ENCODE measurements at regions not wholly inside any gene's neighbourhood (a gene's known extent, or its start where the extent isn't known, plus 50 kb on each side); places are given as distances from the start of the nearest gene placed in this dataset.

DNA sequence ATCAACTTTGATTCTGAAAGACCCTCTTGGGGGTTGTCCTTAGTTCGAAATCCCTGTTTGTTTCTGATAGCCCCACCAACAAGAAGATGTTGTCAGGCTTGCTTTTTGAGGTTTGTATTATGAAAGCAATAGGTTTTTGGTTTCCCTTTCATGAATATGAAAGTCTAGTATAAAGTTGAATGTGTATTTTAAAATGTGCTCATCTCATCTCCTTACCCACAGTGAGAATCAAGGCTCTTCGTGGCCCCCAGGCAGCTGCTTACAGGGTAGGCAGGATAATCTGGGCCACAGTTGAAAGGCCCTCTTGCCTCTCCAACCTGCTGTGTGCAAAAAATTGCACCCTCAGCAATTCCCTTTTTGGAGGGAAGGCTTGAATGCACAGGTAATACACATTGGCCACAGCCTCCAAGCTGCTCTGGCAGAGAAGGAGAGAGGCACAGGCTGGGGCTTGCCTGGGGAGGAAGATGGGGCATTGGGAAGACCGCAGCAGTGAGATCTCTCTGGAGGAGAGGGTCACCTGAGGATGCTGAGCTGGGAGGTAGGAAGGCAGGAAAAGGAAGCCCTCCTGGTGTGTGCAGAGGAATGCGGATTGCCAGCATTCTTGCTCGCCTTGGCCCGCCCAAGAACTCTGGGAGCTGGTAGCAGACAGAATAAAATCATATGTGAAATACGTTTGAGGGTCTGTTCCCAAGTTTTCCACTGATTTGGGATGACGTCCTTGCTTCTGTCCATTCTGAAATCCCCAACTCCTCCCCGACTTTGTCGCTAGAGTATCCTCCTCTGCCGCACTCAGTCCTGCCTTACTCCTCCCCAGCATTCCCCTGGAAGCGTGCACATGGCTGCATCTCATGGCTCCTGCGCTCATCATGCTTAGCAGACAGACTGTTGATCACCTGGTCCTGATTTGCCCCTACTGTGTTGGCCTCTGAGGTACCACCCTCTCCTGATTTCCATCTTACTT lies 196.4 kb downstream of the RPLP1 start:
- TF ChIP-seq POLR2A (IDR thresholded peaks at IDR 0.05; ENCODE audit: low read length) = no peak
- TF ChIP-seq GATA1 (IDR thresholded peaks at IDR 0.05; ENCODE audit: low read depth, low read length) = no peak
